HuH-7 (cell line): ENCODE measurements at regions not wholly inside any gene's neighbourhood (a gene's known extent, or its start where the extent isn't known, plus 50 kb on each side); places are given as distances from the start of the nearest gene placed in this dataset.

ENCODE experiments used
- DNase-seq: peaks from one replicate; pipeline ENCODE4 v3.0.0; 2011; ENCODE audit warnings: low spot score

DNA sequence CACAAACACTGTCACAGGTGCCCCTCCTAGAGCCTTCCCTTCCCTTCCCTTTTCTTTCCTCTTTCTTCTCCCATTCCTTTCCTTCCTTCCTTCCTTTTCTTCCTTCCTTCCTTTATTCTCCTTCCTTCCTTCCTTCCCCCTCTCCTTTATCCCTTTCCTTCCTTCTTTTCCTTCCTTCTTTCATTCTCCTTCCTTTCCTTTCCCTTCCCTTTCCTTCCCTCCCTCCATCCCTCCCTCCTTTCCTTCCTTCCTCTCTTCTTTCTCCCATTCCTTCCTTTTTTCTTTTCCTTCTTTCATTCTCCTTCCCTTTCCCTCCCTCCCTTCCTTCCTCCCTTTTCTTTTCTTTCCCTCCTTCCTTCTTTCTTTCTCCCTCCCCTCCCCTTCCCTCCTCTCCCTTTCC, 170.0 kb downstream of the ENGASE start:
- DNase-seq = no peak

DNA sequence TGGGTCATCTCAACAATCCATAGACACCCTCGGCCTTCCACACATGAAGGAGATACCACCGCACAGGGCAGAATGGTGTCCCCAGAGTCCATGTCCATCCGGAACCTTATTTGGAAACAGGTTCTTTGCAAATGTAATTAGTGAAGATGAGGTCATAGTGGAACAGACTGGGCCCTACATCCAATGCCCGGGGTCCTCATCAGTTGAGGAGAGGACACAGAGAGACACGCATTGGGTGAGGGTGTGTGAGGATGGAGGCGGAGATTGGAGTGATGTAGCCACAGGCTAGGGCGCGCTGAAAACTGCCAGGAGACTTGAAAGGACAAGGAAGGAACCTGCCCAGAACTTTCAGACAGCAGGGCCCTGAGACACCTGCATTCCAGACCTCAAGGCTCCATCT, 169.4 kb downstream of the ENGASE start:
- no peak for DNase-seq

GRCh38 chr17:79243603-79243990, 169.0 kb downstream of the ENGASE start:
- DNase-seq = no peak

GRCh38 chr17:79242873-79243602, 168.4 kb downstream of the ENGASE start:
- no peak for DNase-seq

DNA sequence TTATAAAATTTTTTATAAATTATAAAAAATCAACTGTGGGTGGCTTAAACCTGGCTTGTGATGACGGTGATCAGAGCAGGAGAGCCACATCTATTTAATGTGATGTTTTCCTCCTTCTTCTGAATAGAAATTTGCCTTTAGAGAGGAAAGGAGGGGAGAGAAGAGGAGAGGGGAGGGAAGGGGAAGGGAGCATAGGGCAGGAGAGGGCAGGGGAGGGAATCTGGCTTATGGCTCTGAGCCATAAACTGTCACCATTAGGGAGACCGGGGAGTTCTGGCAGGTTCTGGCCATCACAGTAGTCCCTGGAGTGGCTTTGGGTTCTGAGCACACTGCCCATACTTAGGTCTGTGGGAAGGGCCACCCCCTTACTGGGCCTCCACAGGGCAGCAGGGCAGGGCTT, 167.8 kb downstream of the ENGASE start:
- DNase-seq = no peak

GRCh38 chr17:79241616-79242015, 167.0 kb downstream of the ENGASE start:
- DNase-seq = no peak

DNA sequence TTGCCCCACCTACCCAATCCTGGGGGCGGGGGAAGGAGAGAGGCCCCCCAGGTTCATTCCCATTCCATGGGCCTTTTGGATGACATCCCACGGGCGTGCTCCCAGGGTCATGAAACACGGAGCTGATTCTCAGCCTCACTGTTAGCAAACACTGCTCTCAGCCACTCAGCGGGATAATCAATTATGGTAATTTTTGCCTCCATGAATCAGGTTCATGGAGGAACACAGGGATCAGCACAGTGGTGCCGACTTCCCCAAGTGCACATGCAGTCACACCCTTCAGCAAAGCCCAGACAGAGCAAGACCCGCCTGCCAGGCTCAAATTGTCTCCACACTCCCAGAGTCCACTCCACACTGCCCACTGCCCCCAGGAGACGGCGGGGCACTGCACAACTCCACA, 164.6 kb downstream of the ENGASE start:
- no peak for DNase-seq

GRCh38 chr17:79237448-79238053, 162.9 kb downstream of the ENGASE start:
- no peak for DNase-seq

DNA sequence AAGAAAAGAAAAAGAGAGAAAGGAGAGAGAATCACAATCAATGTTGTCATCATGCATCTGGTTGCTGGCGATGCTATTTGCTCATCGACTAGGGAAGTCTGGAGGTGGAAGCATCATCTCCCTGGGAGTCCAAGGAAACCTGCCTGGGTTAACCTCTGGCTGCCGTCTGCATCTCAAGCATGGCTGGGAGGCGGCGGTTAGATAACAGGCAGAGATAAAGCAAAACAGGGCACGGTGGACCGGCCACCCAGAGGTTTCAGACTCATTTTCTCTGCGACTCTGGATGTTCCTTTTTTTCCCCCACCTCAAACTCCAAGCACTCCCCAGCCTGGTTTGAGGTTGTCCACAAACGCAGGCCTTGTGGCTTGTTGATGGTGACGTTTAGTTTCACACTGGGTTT, 161.2 kb downstream of the ENGASE start:
- no peak for DNase-seq

DNA sequence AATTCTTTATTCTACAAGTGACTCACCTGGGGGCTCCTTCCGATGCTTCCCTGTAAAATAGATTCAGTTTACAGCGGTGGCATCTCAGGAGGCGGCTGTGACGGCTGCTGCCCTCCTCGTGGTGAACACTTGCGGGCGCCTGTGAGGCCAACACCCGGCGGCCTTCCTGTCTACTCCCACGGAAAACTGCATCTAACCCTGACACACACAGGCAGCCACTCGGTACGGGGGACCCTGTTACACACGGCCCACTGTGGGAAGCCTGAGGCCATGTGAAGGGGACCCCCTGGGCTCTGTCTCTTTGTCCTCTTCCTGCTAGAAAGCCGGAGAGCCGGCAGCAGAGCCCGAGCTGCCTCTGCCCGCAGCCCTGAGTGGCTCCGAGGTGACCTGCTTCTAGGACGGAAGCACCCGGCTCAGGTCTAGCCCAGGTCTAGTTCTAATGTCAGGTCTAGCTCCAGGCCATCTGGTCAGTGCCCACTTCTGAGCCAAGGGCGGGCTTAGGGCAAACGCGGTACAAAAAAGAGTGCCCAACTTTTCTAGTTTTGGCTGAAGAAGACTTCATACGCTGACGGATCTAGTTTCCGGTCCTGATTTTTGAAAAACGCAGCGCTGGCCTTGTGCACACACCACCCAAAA, 159.4 kb downstream of the ENGASE start:
- DNase-seq = no peak

GRCh38 chr17:79232957-79233356, 158.3 kb downstream of the ENGASE start:
- DNase-seq = no peak

- no peak for DNase-seq
These were observed 157.2 kb downstream of the ENGASE start for GRCh38 chr17:79231766-79232287.

- no peak for DNase-seq
These were observed 156.0 kb downstream of the ENGASE start for GRCh38 chr17:79230576-79230975.

- DNase-seq = no peak
These were observed 151.4 kb downstream of the ENGASE start for GRCh38 chr17:79226037-79226436.

- no peak for DNase-seq
These were observed 150.3 kb downstream of the ENGASE start for GRCh38 chr17:79224903-79225302.

DNA sequence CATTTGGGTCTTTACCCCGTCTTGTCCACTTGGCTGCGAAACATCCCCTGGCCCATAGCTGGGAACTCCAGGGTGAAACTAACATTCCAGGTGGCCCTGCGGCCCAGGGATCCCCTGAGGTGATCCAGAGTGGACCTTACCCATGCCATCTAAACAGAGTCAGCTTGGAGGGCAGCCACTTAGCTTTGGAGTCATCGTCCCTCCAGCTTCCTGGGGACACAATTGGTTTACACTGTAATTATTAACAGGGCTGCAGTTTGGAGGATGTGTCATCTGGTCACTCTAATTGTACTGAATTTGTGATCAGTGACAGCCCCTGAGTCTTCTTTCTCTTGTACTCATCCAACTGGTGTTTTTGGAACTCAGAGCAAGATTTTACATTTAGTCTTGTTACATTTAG, 149.9 kb downstream of the ENGASE start:
- no peak for DNase-seq

DNA sequence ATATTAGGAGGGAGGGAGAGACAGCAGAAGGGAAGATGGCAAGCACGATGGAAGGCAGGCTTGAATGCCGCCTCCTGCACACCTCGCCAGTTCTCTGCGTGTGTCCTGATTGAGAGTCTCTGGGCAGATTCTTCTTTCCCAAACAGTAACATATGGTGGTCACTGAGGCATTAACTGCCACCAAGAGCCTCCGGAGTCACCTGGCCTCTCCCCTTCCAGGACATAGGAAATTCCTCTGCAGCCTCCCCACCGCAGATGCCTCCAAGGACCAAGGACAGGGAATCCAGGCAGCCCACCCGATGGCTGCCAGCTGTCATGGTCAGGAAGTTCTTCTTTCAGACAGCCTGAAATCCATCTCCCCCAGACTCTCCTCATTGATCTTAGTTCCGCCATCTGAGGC, 149.3 kb downstream of the ENGASE start:
- no peak for DNase-seq

GRCh38 chr17:79223471-79223870, 148.8 kb downstream of the ENGASE start:
- no peak for DNase-seq

DNA sequence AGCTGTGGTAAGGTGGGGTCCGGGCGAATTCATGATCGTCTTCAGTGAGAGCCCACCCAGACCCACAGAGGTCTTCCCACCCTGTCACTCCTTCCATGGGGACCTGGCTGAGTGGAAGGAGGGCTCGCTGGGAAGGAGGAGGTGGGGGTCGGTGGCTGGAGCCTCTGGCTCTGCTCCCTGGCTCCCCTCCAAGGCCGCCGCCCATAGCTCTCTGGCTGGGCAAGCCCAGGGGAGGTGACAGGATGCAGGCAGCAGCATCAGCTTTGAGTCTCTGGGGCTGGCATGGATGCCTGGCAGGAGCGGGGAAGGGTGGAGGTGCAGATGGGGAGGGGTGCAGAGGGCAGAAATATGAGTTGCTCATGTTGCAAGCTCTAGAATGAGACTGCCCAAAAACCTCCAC, 147.0 kb downstream of the ENGASE start:
- DNase-seq = no peak

- DNase-seq = no peak
These were observed 146.2 kb downstream of the ENGASE start for GRCh38 chr17:79220713-79221291.

DNA sequence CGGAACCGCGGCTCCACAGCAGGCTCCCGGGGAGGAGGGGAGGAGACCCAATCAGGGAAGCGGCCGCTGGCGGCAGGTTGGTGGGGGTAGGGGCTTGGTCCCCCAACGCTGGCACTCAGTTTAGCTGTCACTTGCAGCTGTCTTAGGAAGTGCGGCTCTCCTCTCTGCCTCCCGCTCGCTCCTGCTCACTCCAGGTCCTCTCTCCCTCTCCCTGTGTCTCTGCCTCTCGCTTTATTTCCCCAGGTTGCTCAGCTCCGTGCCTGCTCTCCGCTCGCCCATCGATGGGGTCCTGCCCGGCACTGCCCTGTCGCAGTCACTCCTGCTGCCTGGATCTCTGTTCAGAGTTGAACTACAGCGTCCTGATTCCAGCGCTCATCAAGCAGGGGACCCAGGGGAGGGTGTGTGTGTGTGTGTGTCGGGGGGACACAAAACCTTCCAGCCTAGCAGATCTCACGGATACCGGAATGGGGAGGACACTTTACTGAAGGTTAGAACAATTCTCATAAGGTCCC, 145.6 kb downstream of the ENGASE start:
- DNase-seq = no peak

GRCh38 chr17:79219208-79219935, 144.7 kb downstream of the ENGASE start:
- no peak for DNase-seq
